NCI-H510A treated with DMSO at 0.1 percent for 48 hours (cell line): ENCODE measurements at regions not wholly inside any gene's neighbourhood (a gene's known extent, or its start where the extent isn't known, plus 50 kb on each side); places are given as distances from the start of the nearest gene placed in this dataset.

Experiments used
- DNase-seq: peaks from one replicate; lab custom pipeline; 2025; lab: John Stamatoyannopoulos, UW

DNA sequence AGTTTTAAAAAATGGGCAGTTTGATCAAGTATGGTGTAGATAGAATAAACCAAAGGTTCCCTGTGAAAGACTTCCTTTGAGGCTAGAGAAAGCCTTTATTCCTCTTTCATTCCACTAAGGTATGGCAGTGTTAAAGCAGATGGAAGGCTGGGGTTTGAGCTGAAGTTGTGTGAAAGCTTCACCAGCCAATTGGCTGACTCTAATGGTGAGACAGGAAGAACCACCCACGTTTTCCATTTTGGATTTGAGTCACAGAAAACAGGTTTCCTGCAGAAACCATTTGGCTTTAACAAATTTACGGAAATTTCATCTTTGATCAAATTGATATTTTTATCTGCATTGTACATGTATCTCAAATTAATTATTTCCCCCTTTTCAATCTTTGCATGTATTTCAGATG is 455.0 kb downstream of the PCNX1 start:
- DNase-seq, result no peak

DNA sequence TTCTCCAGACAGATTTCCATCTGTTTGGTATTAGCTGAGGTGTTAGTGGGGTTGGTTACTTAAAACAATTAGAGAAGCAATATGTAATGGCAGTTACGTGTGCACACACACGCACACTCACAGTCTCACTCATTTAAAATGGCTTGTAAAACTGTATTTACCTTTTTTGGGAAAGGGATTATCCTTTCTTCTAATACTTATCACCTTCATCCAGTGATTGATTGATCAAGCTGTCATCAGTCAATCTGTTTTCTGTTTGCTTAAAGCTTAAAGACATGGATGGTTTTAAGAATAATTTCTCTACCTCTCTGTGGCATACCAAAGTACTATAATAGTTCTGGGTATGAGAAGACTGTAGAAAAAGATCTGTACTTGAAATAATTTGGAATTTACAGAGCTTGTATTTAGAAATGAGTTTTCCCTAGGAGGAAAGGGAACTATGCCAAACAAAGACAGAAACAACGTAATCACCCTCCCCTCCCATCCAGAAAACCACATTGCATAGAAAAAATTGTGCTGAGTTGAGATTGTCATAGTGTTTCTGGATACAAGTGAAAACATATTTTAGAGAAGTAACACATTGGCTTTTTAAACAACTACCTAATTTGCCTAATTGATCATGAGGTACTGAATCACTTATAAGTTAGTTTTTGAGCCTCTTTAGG is 455.8 kb downstream of the PCNX1 start:
- no peak for DNase-seq

DNA sequence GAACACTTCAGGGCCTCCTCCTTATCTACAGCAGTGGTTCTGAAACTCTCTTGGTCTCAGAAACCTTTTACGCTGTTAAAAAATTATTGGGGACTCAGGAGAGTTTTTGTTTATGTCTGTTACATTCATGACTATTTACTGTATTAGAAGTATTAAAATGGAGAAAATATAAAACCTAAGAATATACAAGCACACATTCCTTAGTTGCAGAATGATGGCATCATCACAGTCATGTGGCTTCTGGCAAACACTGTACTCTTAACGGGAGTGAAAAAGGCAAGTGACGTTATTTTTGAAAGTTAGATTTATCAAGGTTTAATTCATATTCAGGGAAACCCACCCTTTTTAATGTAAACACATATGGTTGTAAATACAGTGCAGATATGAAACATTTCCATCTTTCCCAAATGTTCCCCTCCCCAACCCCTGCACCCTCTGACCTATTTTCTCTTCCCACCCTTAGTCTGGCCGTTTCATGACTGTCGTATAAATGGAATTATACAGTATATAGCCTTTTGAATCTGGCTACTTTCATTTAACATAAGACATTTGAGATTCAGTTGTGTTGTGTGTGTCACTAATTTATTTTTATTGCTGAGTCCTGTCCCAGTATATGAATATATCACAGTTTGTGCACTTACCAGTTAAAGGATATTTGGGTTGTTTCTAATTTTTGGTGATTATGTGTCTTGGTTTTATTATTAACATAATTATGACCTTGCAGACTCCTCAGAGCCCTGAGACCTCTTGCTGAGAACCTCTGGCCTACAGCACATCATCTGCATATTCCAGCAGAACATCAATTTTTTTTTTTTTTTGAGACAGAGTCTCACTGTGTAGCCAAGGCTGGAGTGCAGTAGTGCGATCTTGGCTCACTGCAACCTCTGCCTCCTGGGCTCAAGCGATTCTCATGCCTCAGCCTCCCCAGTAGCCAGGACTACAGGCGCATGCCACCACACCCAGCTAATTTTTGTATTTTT is 457.0 kb downstream of the PCNX1 start:
- no peak for DNase-seq

GRCh38 chr14:71365361-71365760 is 458.1 kb downstream of the PCNX1 start:
- DNase-seq, result no peak

- no peak for DNase-seq
These were observed 459.6 kb downstream of the PCNX1 start for GRCh38 chr14:71366861-71367260.

- peak; percentile 19 for DNase-seq
These were observed 464.6 kb downstream of the PCNX1 start for GRCh38 chr14:71371711-71372396.

DNA sequence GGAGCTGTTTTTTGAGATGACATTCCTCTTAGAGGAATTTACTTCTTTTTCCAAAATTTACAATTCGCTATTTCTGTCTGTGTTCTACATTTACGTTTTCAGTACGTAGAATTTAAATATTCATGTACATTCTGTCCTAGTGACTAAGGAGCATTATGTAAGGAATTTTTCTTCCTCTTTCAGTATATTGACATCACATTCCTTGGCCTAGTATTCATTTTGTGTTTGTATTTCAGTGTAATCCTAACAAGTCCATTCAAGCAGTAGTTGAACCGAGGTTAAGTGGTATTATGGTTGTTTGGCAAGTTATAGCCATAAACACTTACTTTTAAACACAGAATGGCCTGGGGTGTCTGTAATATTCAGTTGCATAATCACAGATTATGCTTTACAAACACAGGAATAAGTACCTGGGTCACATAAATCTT is 465.2 kb downstream of the PCNX1 start:
- no peak for DNase-seq

DNA sequence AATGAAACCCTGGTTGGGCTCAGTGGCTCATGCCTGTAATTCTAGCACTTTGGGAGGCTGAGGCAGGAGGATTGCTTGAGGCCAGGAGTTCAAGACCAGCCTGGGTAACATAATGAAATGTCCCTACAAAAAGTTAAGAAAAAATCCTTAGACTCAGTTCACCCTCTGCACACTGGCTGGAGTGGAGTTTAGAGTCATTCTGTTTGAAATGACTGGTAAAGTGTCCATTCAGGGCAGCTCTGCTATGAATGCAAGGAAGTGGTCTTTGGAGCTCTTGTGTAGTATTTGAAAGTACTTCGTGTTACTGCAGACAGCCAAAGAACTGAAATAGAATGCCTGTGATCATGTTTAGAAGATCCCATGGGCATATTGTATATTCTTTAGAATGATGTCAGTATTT is 466.5 kb downstream of the PCNX1 start:
- no peak for DNase-seq

DNA sequence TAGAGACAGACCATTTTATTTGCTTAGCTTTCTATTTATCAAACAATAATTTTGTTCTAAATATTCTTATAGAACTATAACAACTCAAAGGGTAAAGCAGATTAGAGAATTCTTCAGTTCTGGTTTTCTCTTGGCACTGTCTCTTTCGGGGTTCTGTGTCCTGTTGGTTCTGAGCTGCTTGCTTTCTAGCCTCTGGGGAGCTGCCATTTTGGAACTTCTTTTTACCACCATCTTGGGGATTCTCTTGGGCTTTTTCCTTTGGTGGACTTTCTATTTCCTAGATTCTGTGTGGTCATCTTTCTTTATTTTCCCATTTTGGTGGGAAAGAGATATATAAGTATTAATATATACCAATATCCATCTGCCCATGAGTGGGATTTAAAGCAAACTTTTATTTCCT is 467.7 kb downstream of the PCNX1 start:
- DNase-seq, result no peak

- DNase-seq, result no peak
These were observed 469.8 kb downstream of the PCNX1 start for GRCh38 chr14:71377099-71377498.

GRCh38 chr14:71380271-71380670 is 473.0 kb downstream of the PCNX1 start:
- no peak for DNase-seq

GRCh38 chr14:71381814-71382213 is 474.6 kb downstream of the PCNX1 start:
- DNase-seq, result no peak

- no peak for DNase-seq
These were observed 475.1 kb downstream of the PCNX1 start for GRCh38 chr14:71382315-71382714.

DNA sequence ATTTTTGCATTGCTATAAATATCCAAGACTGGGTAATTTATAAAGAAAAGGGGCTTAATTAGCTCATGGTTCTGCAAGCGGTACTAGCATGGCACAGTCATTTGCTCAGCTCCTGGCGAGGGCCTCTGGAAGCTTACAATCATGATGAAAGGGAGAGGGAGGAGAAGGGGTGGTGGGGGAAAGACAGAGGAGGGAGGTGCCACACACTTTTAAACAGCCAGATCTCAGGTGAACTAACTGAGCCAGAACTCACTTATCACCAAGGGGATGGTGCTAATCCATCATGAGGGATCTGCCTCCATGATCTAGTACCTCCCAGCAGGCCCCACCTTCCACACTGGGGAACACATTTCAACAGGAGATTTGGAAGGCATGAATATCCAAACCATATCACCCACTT is 476.3 kb downstream of the PCNX1 start:
- DNase-seq, result no peak

- DNase-seq, result no peak
These were observed 477.0 kb downstream of the PCNX1 start for GRCh38 chr14:71384007-71384845.

DNA sequence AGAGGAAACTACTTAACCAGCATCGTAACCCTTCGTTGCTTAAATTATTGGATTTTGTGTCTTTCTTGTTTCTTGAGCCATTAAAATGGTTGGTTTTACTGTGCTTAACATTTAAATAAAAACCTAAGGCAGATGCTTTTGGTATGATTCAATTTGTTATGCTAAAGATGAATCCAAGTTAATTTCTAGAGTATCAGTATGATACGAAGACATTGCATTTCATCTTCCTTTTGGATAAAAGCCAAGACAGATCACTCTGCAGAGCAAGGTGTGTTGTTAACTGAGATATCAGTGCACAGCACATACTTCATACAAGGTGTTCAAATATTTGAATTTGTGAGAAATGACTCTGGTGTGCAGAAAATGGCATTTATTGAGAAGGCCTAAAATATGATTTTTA is 480.5 kb downstream of the PCNX1 start:
- DNase-seq, result no peak

DNA sequence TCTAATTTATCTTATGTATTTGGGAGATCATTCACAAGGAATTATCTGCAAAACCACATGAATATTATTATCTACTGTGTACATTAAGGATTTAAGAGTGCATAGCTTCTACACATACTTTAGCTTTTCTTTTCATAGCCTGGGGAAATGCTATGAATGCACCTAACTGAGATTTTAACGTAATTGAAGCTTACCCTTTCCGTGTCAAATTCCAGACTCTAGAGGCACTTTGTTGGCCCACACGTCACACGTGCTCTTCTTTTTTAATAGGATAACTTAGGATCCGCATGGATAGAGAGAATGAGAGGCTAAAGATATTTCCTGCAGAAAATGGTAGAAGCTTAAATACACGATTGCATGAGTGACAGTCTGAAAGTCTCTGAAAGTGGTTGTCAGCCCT is 481.1 kb downstream of the PCNX1 start:
- no peak for DNase-seq

GRCh38 chr14:71388862-71389261 is 481.6 kb downstream of the PCNX1 start:
- DNase-seq, result no peak

DNA sequence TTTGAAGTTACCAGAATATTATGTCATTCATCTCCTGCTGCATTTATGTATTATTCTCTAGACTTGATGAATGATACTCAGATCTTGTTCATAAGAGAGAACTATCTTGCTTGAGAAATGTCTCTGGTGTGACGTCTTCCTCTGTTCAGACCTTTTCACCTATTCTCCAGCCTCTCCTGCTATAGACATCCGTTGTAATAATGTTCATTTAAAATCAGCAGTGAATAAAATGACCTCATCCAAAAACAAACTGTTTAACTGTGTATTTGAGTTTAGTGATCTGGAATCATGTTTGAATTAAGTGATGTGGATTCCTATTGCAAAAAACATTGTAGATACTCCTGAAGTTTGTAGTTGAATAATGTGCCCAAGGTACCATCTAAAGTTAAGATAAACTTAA is 487.1 kb downstream of the PCNX1 start:
- no peak for DNase-seq

DNA sequence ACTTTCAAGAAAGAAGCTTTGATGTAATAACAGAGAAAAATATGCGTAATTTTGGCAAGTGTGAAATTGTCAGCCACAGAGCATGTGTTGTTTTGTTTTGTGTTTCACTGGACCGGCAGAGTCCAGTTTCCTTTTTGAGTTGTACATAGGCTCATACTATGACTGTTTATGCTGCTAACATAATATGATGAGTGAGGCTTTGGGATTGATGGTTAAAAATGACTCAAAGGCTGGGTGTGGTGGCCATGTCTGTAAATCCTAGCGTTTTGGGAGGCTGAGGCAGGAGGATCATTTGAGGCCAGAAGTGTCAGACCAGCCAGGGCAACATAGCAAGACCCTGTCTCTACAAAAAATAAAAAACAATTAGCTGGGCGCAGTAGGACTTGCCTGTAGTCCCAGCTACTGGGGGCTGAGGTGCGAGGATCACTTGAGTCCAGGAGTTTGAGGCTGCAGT is 487.9 kb downstream of the PCNX1 start:
- no peak for DNase-seq

DNA sequence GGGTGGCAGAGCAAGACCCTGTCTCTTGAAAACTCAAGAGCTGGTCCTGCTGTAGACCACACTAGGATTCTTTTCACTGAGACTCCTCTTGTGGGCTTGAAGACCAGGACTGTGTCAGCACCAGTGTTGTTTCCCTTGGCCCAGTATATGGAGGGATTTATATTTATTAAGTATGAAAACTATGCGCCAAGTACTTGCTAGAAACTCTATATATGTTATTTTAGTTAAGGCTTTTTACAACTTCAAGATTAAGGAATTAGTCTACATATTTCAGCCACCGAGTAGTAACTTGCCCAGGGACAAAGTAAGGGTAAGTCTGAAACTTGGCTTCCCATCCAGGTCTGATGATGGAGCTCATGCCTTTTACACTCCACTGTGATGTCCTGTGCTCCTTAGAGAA is 488.4 kb downstream of the PCNX1 start:
- no peak for DNase-seq
